OCI-M2 (cell line): ENCODE measurements at regions not wholly inside any gene's neighbourhood (a gene's known extent, or its start where the extent isn't known, plus 50 kb on each side); places are given as distances from the start of the nearest gene placed in this dataset.
"Not testable (repeated sequence)": the region's sequence is repeated elsewhere in the genome, so short reads cannot be mapped to it uniquely, and the experiment has no call there.

Experiments used
- DNase-seq: peaks from one replicate; lab custom pipeline; 2025; ENCODE audit not compliant: unreplicated experiment; lab: John Stamatoyannopoulos, UW

DNA sequence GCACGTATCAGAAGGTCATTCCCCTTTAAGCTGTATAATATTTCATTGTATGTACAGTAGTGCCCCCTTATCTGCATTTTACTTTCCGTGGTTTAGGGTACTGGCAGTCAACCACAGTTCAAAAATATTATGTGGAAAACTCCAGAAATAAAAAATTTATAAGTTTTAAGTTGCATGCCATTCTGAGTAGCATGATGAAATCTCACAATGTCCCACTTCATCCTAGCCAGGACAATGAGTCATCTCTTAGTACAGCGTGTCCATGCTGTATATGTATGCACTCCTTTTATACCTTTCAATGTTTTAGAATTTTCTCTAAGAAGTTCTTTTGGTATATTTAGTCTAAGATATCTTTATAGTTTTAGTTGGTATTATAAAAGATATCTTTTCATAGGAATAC, 115.0 kb upstream of the HAND1 start:
- no peak for DNase-seq

DNA sequence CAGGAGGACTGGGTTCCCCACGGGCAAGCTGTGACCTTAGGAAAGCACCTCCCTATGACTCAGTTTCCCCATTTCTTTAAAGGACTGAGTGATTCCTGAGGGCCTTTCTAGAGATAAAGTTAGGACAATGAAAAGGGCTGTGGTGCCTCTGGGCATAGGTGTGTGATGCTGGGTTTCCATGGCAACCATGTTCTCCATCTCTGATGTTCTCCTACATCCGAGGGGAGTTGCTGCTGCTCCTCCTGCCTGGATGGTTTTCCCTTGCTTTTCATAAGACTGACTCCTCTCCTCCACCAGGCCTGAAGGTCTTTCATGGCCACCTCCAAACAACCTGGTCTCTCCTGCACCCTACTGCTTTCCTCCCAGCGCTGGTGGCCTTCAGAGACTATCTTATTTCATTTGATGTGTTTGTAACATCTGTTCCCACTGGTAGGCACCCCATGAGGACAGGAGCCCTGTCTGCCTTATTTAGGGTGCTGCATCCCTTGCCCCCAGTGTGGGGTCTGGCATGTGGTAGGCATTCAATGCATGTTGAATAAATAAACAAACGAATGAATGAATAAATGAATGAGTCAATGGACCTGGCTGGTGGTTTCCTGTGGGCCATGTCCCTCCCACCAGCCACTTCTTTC, 112.2 kb upstream of the HAND1 start:
- DNase-seq, result no peak

DNA sequence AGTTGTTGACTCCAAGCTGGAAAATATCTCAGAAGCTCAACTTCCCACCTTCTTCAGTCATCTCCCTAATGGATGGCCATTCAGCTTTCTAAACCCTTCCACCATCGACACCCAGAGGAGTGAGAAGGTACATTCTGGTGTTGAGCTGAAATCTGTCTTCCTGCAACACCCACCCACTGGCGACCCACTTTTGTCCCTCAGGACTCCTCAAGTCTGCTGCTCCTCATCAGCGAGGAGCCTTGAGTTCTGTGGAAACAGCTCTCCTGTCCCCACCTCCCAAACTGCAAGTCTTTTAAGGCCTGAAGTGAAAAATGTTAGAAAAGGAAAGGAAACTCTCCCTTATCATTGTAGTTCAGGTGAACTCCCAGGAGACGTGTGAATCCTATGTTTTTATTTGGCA, 111.5 kb upstream of the HAND1 start:
- DNase-seq, result no peak

DNA sequence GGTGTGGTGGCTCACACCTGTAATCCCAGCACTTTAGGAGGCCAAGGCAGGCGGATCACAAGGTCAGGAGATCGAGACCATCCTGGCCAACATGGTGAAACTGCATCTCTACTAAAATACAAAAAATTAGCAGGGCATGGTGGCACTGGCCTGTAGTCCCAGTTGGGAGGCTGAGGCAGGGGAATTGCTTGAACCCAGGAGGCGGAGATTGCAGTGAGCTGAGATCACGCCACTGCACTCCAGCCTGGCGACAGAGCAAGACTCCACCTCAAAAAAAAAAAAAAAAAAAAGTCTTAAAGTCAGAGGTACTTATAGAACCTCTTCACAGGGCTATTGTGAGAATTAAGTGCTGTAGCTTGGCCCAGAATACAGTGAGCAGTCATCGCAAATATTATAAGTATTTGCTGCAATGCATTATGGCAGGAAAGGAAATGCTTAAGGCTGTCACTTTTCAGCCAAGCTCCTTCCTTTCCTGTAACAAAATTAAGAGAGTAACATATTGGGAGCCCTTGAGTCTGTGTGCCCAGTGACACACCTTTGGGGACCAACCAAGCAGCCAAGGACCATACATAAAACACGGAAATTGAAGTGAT, 110.9 kb upstream of the HAND1 start:
- DNase-seq, result not testable (repeated sequence)

DNA sequence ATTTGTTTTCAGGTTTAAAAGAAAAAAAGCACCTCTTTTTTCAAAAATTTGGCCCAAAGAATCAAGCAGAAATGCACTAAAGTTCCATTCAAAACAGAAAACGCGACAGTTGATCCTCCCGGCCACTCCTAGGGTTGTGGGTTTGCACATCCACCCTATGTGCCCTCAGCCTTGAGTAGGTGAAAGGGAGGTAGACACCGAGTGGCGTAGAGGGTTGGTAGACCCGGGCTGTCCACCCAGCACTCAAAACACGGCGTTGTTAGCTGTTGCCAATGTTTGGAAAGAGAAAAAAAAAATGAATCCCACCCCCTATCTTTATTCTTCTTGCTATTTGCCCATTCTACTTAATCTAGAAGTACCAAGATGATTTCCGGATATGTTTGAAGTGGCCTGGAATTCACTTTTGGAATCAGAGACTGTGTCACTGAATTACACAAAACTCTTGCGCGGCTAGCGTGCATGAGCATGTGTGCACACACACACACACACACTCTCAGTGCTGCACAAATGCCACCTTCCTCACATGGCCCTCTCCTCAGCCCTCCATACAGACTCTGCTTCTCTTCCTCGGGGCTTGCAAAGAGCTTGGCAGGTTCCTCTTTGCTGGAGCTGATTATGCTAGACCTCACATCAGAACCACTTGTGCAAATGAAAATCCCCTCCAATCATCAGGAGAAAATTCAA, 110.2 kb upstream of the HAND1 start:
- DNase-seq, result no peak

DNA sequence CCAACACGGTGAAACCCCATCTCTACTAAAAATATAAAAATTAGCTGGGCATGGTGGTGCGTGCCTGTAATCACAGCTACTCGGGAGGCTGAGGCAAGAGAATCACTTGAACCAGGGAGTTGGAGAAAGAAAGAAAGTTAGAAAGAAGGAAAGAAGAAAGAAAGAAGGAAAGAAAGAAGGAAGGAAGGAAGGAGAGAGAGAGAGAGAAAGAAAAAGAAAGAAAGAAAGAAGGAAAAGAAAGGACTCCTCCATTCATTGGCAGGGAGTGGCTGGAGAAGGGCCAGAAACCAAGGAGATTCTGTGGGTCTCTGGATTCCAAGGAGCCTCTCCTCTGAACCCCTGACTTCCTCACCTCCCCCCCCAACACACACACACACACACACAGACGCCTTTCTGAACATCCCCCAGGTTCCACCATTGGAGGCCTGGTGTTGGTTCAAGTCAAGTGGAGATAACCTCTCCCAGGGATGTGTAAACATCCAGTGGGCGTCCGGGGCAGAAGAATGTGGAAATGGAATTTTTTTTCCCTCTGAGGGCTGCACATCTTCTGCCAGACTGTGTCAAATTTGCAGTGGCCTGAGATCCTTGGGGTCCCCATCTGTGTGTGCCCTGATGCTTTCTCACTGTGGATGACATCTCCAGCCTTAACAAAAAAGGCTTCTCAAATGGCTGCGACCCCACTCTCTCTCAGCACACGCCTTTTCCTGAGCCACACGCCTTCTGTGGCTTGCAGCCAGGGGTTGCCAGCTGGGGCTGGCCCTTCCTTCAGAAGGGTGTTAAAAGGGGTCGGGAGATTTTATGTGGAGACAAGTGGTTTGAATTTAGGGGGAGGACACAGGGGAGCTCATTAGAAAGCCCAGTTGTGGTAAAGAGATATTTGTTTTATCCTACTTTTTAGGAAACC, 109.3 kb upstream of the HAND1 start:
- no peak for DNase-seq

DNA sequence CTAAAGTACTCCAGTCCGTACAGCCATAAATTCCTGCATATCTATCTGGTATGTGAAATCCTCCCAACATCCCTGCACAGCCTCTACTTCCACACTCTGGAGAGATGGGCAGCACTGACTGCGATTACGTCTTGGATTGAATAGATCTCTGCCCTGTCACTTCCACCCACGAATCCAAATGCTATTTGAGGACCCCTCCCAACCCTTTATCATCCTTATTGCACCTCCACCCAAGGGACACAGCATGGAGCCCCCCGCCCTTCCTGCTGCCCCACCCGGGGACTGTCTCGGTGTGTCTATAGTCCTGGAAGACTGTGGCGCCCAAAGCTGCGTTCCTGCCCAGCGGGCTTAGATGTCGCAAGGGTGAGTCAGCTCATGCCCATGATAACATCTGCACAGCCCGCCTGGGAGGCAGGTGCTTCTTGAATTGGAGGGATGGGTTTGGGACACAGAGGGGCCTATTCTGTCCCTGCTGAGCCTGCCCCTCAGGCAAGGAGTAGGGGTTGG, 105.7 kb upstream of the HAND1 start:
- no peak for DNase-seq

DNA sequence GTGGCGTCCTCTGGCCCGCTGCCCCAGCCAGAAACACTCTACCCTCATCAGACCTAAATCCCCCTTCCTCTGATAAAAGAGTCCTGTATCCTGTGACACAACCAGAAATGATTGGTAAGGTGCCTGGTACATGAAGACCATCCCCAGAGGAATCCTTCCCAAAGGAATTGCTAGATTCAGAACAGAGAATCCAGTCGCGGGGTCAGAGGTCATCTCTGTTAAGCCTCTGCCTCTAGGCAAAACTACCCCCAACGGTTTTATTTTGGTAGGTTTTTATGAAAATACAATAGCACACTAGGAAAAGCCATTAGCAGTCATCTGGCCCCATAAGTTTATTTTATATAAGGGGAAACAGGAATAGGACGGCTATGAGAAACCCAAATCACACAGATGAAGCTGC, 102.4 kb upstream of the HAND1 start:
- no peak for DNase-seq

DNA sequence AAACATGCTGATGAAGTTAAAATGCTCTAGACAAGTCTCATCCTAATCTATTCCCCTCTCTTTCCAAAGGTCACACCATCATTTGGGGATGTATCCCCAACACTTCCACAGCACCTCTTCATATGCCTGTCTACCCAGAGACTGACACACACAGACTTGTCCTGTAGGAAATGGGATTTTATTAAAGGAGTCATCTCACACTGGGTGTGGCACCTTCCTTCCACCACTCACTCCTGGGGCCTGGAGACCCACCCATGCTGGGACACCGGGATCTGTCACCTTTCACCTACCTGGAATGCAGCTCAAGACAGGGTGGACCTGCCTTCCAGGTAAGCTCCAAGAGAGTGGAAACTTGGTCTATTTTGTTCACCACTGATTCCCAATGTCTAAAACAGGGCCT, 99.4 kb upstream of the HAND1 start:
- no peak for DNase-seq

DNA sequence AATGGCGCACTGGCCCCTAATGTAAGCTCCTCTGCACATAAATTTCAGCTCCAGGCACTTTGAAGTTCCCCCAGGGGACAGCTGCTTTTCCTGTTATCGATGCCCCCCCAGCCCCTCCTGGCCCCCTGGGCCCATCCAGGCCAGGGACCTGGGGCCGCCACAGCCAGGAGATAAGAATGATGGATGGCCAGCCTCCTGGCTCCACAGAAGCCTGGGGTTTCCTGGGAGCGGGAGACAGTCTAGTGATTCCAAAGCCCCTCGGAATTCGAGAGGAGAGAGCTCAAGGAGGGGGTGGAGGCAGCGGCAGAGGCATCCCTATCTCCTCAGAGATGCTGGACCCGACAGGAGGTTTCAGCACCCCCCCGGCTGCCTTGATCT, 98.4 kb upstream of the HAND1 start:
- DNase-seq, result no peak

DNA sequence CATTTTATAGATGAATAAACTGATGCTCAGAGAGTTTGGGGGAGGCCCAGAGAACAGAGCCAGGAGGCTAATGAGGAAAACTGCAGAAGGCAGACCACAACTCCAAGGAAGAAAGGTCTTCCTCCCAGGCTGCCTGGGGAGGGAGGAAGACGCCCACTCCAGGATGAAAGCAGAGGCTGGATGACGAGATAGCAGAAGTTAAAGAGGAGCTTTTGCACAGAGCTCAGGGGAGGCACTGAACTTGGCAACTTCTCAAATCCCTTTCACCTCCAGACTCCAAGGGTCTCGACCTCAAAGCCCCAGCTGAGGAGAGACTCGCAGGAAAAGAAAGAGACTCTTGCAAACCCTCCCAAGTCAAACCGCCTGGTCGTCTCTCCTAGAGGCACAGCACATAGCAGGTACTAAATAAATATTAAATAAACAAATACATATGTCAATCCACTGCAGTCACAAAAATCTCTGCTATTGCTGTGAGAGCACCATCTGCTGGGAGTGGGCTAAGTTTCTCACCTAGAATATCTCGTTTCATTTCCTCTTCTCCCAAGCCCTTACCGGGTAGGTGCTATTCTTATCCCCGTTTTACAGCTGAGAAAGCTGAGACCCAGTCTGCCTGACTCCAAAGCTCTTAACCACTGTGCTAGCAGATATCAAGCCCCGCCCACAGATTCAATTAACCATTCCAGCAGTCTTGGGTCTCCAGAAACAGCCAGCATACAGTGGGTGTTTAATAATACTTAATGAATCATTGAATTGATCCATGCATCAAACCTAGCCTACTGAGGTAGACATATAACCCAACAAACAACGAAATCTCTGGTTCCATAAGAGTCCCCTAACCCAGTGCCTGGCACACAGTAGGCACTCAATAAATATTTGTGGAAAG, 97.8 kb upstream of the HAND1 start:
- no peak for DNase-seq

DNA sequence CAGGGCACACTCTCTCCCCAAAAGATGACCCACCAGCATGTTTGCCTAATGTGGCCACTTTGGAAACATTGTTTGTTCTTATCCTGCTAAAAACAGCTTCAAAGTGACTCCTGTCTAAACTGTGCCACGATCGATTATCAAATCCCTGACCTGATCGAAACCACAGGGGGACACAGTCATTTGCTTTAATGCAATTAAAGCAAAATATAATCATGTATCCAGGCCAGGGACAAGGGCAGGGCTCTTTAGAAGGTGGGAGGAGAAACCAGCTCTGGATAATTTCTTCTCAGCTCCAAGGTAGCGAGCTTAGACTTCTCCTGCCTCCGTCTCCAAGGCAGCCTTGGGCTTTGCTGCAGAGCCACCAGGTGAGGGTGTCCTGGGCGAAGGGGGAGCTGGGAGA, 95.0 kb upstream of the HAND1 start:
- no peak for DNase-seq

DNA sequence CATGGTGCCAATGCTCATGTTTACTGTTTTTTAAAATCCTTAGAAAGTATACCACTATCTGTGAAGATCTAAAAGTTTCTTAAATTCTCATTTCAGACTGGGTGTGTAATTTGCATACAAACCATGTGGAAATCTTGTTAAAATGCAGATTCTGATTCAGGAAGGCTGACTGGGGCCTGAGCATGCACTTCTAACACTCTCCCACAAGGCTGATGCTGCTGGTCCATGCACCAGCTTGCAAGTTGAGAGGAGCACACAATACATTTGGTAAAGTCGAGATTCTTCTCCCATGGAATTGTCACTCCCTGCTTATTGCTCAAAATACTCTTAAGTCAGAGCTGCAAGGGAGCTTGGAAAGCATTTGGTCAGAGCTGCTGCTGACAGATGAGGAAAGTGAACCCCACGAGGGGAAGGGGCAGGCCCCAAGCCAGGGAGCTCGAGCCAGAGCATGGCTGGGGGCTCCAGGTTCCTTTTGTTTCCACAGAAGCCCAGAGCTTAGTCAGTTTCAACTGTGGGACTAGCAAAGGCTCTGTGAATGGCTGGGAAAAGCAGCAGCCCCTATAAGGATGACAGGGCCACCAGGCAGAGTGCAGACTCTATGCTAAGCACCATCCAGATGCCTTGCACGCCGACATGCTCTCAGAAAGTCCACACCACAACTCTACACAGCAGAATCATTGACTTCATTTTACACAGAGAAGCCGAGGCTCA, 93.5 kb upstream of the HAND1 start:
- no peak for DNase-seq

DNA sequence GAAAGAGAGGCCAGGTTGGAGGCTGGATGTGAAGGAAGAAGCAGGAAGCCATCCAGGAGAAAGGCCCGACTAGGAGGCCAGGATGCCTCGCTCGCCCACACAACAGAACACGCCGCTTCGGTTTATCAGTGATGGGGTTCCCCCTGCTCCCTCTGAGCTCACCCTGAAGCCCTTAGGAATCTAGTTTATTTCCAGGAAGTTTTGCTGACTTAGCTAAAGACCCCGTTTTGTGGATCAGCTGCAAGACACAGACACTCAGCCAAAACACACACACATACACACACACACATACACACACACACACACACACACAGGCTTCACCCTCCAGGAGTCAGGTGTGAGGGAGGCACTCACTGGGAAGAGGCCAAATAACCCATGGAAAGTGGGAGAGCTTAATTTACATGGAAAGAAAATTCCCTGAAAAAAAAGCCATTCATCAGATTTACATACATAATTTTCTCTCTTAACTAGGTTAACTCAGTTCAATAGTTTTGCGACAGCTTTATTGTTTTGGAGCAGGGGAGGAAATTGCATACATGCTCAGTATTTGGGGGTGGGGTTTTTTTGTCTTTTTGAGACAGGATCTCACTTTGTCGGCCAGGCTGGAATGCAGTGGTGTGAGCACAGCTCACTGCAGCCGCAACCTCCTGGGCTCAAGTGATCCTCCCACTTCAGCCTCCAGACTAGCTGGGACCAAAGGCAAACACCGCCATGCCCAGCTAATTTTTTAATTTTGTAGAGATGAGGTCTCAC, 92.7 kb upstream of the HAND1 start:
- DNase-seq, result no peak

DNA sequence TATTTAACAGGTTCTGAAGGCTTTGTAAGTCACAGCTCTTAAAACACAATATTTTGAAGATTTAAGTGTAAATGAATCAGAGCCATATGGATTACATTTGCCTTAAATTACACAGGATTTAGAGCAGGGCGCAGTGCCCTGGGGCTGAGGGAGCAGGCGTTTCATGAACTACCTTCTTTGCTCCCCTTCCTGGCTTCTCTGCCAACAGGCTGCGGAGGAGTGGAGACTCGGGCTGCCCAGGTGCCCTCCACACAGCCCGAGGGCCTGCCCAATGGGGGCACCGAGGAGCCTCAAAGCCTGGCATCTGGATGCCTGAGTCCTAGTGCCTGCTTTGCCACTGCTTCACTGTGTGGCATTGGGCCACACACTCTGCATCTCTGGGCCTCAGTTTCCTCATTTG, 90.6 kb upstream of the HAND1 start:
- DNase-seq, result no peak

DNA sequence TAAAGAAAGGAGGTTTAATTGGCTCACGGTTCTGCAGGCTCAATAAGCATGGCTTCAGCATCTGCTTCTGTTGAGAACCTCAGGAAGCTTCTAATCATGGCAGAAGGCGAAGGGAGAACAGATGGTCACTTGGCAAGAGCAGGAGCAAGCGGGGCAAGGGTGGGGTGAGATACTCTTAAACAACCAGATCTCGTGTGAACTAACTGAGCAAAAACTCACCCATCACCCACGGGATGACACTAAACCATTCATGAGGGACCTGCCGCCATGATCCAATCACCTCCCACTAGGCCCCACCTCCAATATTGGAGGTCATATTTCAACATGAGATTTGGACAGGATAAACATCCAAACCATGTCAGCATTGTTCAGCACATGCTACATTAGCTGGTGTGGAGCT, 89.1 kb upstream of the HAND1 start:
- no peak for DNase-seq

DNA sequence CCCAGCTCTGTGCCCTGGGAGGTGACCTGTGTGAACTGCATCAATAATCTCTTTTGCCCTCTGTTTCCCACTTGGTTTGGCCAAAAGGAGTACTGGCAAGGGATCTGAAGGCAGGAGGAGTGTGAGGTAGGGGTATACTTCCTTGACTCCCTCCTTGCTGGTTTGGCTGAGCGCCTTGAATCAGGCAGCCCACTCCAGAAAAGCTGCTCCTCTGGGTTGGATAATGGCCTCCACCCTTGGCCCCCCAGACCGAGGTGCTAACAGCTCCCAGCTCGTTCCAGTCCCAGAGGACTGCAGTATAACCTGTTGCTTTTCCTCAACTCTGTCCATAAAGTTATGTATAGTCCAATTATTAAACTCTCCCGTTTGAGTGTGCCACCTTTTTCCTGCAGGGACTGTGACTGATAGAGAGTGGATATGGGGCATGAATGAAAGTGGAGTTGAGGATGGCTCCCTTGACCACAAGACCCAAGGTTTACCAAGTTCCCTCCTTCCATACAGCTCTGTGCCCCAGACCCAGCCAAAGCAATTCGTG, 88.2 kb upstream of the HAND1 start:
- DNase-seq, result no peak

DNA sequence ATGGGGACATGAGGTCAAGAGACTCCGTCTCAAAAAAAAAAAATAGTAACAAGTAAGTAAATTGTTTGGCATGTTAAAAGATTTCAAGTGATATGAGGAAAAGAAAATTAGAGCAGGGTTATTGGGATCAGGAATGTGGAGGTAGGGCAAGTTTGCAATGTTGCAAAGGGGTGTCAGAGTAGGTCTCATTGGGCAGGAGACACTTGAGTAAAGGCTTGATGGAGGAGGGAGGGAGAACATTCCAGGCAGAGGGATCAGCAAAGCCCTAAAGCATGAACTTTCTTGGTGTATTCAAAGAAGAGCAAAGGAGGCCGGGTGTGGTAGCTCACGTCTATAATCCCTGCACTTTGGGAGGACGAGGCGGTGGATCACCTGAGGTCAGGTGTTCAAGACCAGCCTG, 87.1 kb upstream of the HAND1 start:
- DNase-seq, result no peak
